ENCODE measurements at regions not wholly inside any gene's neighbourhood (a gene's known extent, or its start where the extent isn't known, plus 50 kb on each side); places are given as distances from the start of the nearest gene placed in this dataset.

DNA sequence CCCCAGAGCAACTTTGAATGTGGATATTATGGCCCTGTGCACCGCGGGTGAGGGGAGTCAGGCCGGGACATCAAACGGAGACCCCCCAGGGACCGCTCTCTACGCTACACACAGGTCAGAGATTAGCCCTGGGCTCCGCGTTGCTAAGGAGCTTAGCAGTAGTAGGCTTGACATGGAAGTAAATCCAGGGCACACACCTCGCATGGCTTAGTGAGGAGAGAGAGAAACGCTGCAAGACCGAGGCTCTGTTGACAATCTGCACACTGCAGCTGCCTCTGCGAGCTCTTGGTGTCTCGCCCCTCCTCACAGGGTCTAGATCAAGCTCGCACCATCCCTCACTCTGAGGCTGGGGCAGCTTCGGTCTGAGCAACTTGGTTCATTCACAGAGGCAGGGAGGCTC, 116.1 kb upstream of the CDH4 start:
- WGBS (ENCODE audit: low lambda C conversion rate), result 47% methylated on average over 10 of the region's 15 CpGs
- no peak overlapping the region for H3K4me3 ChIP-seq (ENCODE audit: low read depth in 2 of 2, low read length in 1 of 2)
- no peak overlapping the region for H3K4me2 ChIP-seq
- no peaks in the 10 kb centered on the region for H3K9me3 ChIP-seq
- no peak for DNase-seq
- no peaks in the 10 kb centered on the region for H3F3A ChIP-seq (replicated peaks; ENCODE audit: insufficient read depth)
- ChIA-PET CTCF (no interaction called here), POLR2A (no interaction called here)
- no peak for TF ChIP-seq GABPA (IDR thresholded peaks at IDR 0.05; ENCODE audit: low read depth)
- TF ChIP-seq, protein P1, sequence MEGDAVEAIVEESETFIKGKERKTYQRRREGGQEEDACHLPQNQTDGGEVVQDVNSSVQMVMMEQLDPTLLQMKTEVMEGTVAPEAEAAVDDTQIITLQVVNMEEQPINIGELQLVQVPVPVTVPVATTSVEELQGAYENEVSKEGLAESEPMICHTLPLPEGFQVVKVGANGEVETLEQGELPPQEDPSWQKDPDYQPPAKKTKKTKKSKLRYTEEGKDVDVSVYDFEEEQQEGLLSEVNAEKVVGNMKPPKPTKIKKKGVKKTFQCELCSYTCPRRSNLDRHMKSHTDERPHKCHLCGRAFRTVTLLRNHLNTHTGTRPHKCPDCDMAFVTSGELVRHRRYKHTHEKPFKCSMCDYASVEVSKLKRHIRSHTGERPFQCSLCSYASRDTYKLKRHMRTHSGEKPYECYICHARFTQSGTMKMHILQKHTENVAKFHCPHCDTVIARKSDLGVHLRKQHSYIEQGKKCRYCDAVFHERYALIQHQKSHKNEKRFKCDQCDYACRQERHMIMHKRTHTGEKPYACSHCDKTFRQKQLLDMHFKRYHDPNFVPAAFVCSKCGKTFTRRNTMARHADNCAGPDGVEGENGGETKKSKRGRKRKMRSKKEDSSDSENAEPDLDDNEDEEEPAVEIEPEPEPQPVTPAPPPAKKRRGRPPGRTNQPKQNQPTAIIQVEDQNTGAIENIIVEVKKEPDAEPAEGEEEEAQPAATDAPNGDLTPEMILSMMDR (IDR thresholded peaks at IDR 0.05), result no peak
- TF ChIP-seq IRF3 (IDR thresholded peaks at IDR 0.05; ENCODE audit: low read depth, low read length), result no peak
- TF ChIP-seq MAX (IDR thresholded peaks at IDR 0.05; ENCODE audit: low read depth), result no peak
- no peak for TF ChIP-seq POLR2AphosphoS5 (IDR thresholded peaks at IDR 0.05; ENCODE audit: low read depth, low read length)
- no peak for TF ChIP-seq ELF1 (IDR thresholded peaks at IDR 0.05)
- no peak for TF ChIP-seq JUND (IDR thresholded peaks at IDR 0.05)
- no peak for TF ChIP-seq EZH2phosphoT487 (IDR thresholded peaks at IDR 0.05; ENCODE audit: borderline replicate concordance, low read depth)
- no peak for TF ChIP-seq CHD2 (IDR thresholded peaks at IDR 0.05; ENCODE audit: low read length, partially characterized antibody)
- no peaks in the 10 kb centered on the region for H3K36me3 ChIP-seq (replicated peaks in 1 of 2; ENCODE audit: control insufficient read depth in 1 of 2, insufficient read depth in 2 of 2, low read length in 1 of 2)
- no peaks in the 10 kb centered on the region for H4K20me1 ChIP-seq (ENCODE audit: insufficient read depth)
- H3K9me2 ChIP-seq, result no peaks in the 10 kb centered on the region
- H3K4me1 ChIP-seq (ENCODE audit: control insufficient read depth in 1 of 2, insufficient read depth in 2 of 2, low read depth in 1 of 2, low read length in 1 of 2), result no peaks in the 10 kb centered on the region
- H2AFZ ChIP-seq (ENCODE audit: low read depth), result no peak overlapping the region
- no peak overlapping the region for H3K27ac ChIP-seq (ENCODE audit: low read depth in 2 of 2, low read length in 1 of 2)
- no peak overlapping the region for H3K9ac ChIP-seq
- H3K27me3 ChIP-seq (ENCODE audit: insufficient read depth), result no peaks in the 10 kb centered on the region
- H3K79me2 ChIP-seq (ENCODE audit: insufficient read depth), result no peaks in the 10 kb centered on the region

DNA sequence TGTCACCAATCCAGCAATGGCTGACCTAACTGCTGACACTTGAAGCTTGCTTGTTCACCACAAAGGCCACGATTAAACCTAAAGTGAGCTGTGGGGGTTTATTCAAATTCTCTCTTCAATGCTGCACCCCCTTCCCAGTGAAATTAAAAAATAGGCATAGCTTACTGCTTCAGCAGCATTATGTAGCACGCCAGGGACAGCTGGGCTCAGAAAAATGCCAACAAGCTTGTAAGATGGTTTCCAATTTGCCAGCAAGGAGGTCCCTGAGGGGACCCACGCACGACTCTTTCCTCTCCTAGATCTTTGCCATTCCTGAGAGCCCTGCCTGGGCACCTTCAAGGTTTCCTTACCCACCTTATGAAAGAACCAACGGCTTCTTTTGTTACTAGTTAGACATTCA, 113.5 kb upstream of the CDH4 start:
- Histone ChIP-seq H3K4me2 (no peak overlapping the region), H3K9me2 (no peaks in the 10 kb centered on the region), H3K9me3 (no peaks in the 10 kb centered on the region), H3K27ac (ENCODE audit: low read depth in 2 of 2, low read length in 1 of 2) (no peak overlapping the region), H3K4me1 (ENCODE audit: control insufficient read depth in 1 of 2, insufficient read depth in 2 of 2, low read depth in 1 of 2, low read length in 1 of 2) (no peaks in the 10 kb centered on the region), H3K36me3 (replicated peaks in 1 of 2; ENCODE audit: control insufficient read depth in 1 of 2, insufficient read depth in 2 of 2, low read length in 1 of 2) (no peaks in the 10 kb centered on the region), H2AFZ (ENCODE audit: low read depth) (no peak overlapping the region), H4K20me1 (ENCODE audit: insufficient read depth) (no peaks in the 10 kb centered on the region), H3K4me3 (ENCODE audit: low read depth in 2 of 2, low read length in 1 of 2) (no peak overlapping the region), H3K9ac (no peak overlapping the region), H3F3A (replicated peaks; ENCODE audit: insufficient read depth) (no peaks in the 10 kb centered on the region), H3K79me2 (ENCODE audit: insufficient read depth) (no peaks in the 10 kb centered on the region), H3K27me3 (ENCODE audit: insufficient read depth) (no peaks in the 10 kb centered on the region)
- ChIA-PET CTCF (interaction anchor here (0.8 kb wide), 1 partner anchor 9 kb away, joined by 3 read pairs; no protein-coding TSS in a partner anchor), POLR2A (no interaction called here)
- no peak for DNase-seq
- TF ChIP-seq USF1 (IDR thresholded peaks at IDR 0.05; ENCODE audit: borderline replicate concordance, low read depth) (no peak), JUND (IDR thresholded peaks at IDR 0.05) (no peak), EP300 (IDR thresholded peaks at IDR 0.05; ENCODE audit: borderline replicate concordance in 1 of 2, low read depth in 1 of 2, low read length in 1 of 2) (no peak), GATA2 (CRISPR knock-in tag; IDR thresholded peaks at IDR 0.05) (no peak), FOSL2 (IDR thresholded peaks at IDR 0.05; ENCODE audit: borderline replicate concordance, low read depth) (no peak), RAD21 (IDR thresholded peaks at IDR 0.05; ENCODE audit: low read length) (no peak), TEAD4 (IDR thresholded peaks at IDR 0.05; ENCODE audit: borderline replicate concordance, insufficient read depth) (no peak), USF2 (IDR thresholded peaks at IDR 0.05; ENCODE audit: borderline replicate concordance, low read depth, low read length) (no peak)
- TF ChIP-seq, protein P2, sequence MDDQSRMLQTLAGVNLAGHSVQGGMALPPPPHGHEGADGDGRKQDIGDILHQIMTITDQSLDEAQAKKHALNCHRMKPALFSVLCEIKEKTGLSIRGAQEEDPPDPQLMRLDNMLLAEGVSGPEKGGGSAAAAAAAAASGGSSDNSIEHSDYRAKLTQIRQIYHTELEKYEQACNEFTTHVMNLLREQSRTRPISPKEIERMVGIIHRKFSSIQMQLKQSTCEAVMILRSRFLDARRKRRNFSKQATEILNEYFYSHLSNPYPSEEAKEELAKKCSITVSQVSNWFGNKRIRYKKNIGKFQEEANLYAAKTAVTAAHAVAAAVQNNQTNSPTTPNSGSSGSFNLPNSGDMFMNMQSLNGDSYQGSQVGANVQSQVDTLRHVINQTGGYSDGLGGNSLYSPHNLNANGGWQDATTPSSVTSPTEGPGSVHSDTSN (IDR thresholded peaks at IDR 0.05), result no peak
- WGBS (ENCODE audit: low lambda C conversion rate), result 10% methylated on average over 5 of the region's 5 CpGs

Measured in SK-N-SH (cell line).